HUES6 (cell line): ENCODE measurements at regions not wholly inside any gene's neighbourhood (a gene's known extent, or its start where the extent isn't known, plus 50 kb on each side); places are given as distances from the start of the nearest gene placed in this dataset.

Experiments
- H3K27ac ChIP-seq: 2 replicates; pipeline ENCODE4 v1.7.0; 2013; ENCODE audit warnings: low read depth, mild to moderate bottlenecking, low read length, inconsistent platforms
- H3K27me3 ChIP-seq: 2 replicates; pipeline ENCODE4 v1.6.1; 2013; ENCODE audit warnings: low read length; ENCODE audit not compliant: control insufficient read depth, insufficient read depth
- H3K36me3 ChIP-seq: 2 replicates; pipeline ENCODE4 v1.6.1; 2013; ENCODE audit warnings: low read length; ENCODE audit not compliant: control insufficient read depth, insufficient read depth
- H3K4me1 ChIP-seq: 2 replicates; pipeline ENCODE4 v1.6.1; 2013; ENCODE audit warnings: low read length; ENCODE audit not compliant: control insufficient read depth, insufficient read depth
- H3K4me3 ChIP-seq: 2 replicates; pipeline ENCODE4 v1.5.1; 2013; ENCODE audit warnings: low read depth, low read length
- H3K9ac ChIP-seq: one replicate; pipeline ENCODE4 v1.6.1; 2013; ENCODE audit warnings: mild to moderate bottlenecking, low read length
- H3K9me3 ChIP-seq: 2 replicates; pipeline ENCODE4 v1.6.1; 2013; ENCODE audit warnings: low read depth, low read length; ENCODE audit not compliant: control insufficient read depth, insufficient read depth

DNA sequence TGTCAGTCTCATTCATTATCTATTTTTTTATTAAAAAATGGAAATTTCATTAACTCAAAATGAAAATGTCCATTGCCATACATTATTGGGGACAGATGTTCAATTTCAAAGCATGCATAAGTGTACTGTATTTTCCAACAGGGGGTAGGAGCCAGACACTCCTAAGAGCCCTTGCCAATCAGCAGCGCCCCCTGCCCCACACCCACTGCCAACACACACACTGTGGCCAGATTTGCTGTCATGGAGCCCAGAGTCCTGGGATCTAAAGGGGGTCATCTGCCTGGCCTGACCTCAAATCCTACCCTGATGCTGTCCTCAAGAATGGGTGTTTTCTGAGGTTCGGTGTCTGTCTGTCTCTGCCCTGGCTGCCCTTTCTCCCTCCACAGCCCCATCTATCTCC, 162.2 kb upstream of the TWIST2 start:
- H3K27me3 ChIP-seq, result no peaks in the 10 kb centered on the region
- H3K9me3 ChIP-seq, result no peaks in the 10 kb centered on the region
- no peaks in the 10 kb centered on the region for H3K4me1 ChIP-seq
- no peak overlapping the region for H3K4me3 ChIP-seq
- H3K27ac ChIP-seq, result no peak overlapping the region
- no peaks in the 10 kb centered on the region for H3K36me3 ChIP-seq
- H3K9ac ChIP-seq, result no peak overlapping the region

- Histone ChIP-seq H3K36me3 (no peaks in the 10 kb centered on the region), H3K4me3 (no peak overlapping the region), H3K9me3 (no peaks in the 10 kb centered on the region), H3K9ac (no peak overlapping the region), H3K27me3 (no peaks in the 10 kb centered on the region), H3K4me1 (no peaks in the 10 kb centered on the region), H3K27ac (no peak overlapping the region)
Observed at GRCh38 chr2:238686223-238686622, 161.7 kb upstream of the TWIST2 start.

DNA sequence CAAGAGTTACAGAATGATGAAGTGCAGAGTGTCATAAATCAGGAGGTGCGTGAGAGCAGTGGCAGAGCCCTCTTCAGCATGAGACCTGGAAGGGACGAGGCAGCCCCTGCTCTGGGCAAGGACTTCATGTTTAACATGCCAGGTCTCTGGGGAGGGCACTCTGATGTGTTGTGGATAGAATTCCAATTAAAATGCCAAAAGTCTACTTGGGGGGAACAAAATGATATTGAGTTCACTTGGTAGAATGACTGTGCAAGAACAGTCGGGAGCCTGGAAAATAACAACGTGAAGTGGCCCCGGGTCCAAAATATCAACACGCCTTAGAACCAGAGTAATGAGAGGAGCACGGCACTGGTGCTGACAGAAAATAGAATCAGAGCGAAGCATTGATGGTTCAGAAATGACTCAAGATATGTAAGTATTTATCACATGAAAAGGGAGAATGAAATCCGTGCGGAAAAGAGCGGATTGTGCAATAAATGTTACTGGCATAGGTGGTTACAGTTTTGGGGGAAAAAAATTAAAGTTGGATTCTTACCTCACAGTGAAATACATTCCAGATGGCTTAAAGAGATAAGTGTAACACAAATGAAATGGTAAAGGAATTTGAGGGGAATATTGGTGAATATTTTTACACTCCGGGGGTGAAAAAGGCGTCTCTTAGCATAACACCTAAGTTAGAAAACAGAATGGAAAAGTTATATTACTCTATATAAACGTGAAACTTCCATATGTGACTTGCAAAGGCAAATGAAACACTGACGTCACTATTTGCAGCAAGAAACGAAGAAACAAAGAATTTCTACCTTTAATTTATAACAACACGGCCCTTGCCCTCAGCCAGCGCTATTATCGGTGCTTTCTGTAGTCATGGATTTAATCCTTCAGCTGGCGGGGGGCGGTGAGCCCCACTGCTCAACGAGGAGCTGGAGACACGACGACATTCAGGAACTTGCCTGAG, 159.4 kb upstream of the TWIST2 start:
- Histone ChIP-seq H3K9me3 (no peaks in the 10 kb centered on the region), H3K4me1 (no peaks in the 10 kb centered on the region), H3K27ac (no peak overlapping the region), H3K27me3 (no peaks in the 10 kb centered on the region), H3K4me3 (no peak overlapping the region), H3K36me3 (no peaks in the 10 kb centered on the region), H3K9ac (no peak overlapping the region)

- no peak overlapping the region for H3K27ac ChIP-seq
- H3K4me1 ChIP-seq, result no peaks in the 10 kb centered on the region
- no peak overlapping the region for H3K9ac ChIP-seq
- H3K27me3 ChIP-seq, result no peaks in the 10 kb centered on the region
- H3K9me3 ChIP-seq, result no peaks in the 10 kb centered on the region
- H3K4me3 ChIP-seq, result no peak overlapping the region
- H3K36me3 ChIP-seq, result no peaks in the 10 kb centered on the region
Observed at GRCh38 chr2:238689331-238689730, 158.6 kb upstream of the TWIST2 start.

GRCh38 chr2:238689871-238690389, 158.0 kb upstream of the TWIST2 start:
- Histone ChIP-seq H3K4me1 (no peaks in the 10 kb centered on the region), H3K4me3 (no peak overlapping the region), H3K27ac (no peak overlapping the region), H3K36me3 (no peaks in the 10 kb centered on the region), H3K9ac (no peak overlapping the region), H3K9me3 (no peaks in the 10 kb centered on the region), H3K27me3 (no peaks in the 10 kb centered on the region)

DNA sequence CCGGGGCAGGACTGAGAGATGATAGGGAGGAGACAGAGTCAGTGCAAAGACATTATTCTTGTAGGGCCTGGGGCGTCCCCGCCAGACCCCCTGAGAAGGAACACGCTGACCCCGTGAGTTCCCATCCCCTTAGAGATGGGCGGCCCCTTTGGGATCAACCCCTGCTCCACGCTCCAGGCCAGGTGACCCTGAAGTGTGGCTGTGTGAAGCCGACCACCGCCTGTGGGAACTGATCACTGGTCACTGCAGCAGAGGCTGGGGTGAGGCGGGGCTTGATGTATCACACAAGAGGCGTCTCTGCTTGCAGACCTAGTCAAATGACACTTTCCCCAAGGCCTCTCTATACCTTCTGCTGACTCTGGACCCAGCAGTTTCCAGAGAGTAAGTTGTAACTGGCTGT, 157.4 kb upstream of the TWIST2 start:
- Histone ChIP-seq H3K9me3 (no peaks in the 10 kb centered on the region), H3K36me3 (no peaks in the 10 kb centered on the region), H3K27me3 (no peaks in the 10 kb centered on the region), H3K4me3 (no peak overlapping the region), H3K4me1 (no peaks in the 10 kb centered on the region), H3K9ac (no peak overlapping the region), H3K27ac (no peak overlapping the region)

- no peaks in the 10 kb centered on the region for H3K4me1 ChIP-seq
- no peak overlapping the region for H3K27ac ChIP-seq
- no peaks in the 10 kb centered on the region for H3K36me3 ChIP-seq
- no peaks in the 10 kb centered on the region for H3K27me3 ChIP-seq
- no peak overlapping the region for H3K9ac ChIP-seq
- no peak overlapping the region for H3K4me3 ChIP-seq
- H3K9me3 ChIP-seq, result no peaks in the 10 kb centered on the region
Observed at GRCh38 chr2:238691596-238692491, 156.0 kb upstream of the TWIST2 start.

- no peaks in the 10 kb centered on the region for H3K27me3 ChIP-seq
- H3K36me3 ChIP-seq, result no peaks in the 10 kb centered on the region
- no peak overlapping the region for H3K27ac ChIP-seq
- H3K9ac ChIP-seq, result no peak overlapping the region
- H3K4me3 ChIP-seq, result no peak overlapping the region
- H3K9me3 ChIP-seq, result no peaks in the 10 kb centered on the region
- no peaks in the 10 kb centered on the region for H3K4me1 ChIP-seq
Observed at GRCh38 chr2:238692562-238692961, 155.3 kb upstream of the TWIST2 start.

DNA sequence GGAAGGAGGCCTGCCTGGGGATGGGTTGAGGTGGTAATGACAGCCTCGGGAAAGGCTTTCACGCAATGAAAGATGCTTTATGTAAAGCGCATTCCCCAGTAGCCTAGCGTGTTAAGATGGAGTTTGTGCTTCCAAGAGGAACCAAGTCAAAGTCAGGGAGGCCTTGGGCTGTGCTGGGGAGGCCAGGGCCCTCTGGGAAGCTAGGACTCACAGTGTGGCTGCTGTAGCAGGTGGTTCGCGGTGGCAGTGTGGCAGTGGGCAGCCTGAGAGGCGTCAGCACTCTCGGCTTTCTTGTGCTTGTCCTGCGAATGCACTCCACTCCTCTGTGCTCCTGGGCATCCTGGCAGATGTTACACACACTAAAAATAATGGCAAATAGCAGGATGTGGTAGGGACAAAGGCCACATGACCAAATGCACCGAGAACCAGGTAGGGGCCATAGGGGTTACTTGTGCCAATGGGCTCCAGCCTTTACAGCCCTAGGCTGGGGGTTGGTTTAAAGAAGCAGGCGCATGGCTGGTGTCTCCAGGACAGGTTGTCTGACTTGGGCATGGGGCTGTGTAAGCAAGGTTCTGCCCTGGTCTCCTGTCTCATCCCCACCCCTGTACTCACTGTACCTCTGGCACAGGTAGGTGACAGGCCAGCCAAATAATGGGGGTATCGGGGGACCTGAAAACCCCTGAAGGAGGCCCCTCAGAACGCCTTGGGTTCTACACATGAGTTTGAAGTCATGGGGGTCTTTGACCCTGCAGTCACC, 154.4 kb upstream of the TWIST2 start:
- no peaks in the 10 kb centered on the region for H3K27me3 ChIP-seq
- no peaks in the 10 kb centered on the region for H3K9me3 ChIP-seq

DNA sequence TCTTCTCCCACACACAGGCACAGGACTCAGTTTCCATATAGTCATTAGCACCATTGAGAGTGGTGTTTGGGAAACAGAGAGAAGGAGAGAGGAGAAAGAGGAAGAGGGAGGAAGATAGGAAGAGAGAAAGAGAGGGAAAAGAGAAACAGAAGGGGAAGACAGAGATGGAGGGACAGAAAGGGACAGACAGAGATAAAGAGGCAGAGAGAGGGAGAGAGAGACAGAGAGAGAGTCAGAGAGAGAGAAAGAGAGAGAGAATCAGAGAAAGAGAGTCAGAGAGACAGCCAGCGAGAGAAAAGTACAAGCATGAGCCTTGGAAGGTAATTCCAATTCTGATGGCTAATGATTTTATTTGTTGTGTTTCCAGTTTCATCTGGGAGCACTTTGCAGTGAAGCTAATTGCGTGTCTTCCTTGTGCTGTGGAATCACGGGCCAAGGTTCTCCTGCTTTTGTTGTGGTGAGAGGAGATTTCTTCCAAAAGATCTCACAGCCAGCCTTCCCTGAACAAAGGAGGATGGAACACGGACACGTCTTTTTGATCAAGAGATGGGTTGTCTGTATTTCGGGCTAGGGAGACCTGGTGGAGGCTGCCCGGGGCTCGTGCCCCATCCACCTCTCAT, 153.6 kb upstream of the TWIST2 start:
- Histone ChIP-seq H3K9me3 (no peaks in the 10 kb centered on the region), H3K36me3 (no peaks in the 10 kb centered on the region), H3K4me1 (no peaks in the 10 kb centered on the region), H3K27me3 (no peaks in the 10 kb centered on the region), H3K27ac (no peak overlapping the region), H3K9ac (no peak overlapping the region), H3K4me3 (no peak overlapping the region)

More for the DNA sequence above, 154.4 kb upstream of the TWIST2 start:
- Histone ChIP-seq H3K4me3 (no peak overlapping the region), H3K36me3 (no peaks in the 10 kb centered on the region), H3K27ac (no peak overlapping the region), H3K9ac (no peak overlapping the region), H3K4me1 (no peaks in the 10 kb centered on the region)
